Activated T-cell treated with anti-CD3 and anti-CD28 coated beads, Interleukin-2, amount 50 U/mL, for 72 hours (primary cell): ENCODE measurements at regions not wholly inside any gene's neighbourhood (a gene's known extent, or its start where the extent isn't known, plus 50 kb on each side); places are given as distances from the start of the nearest gene placed in this dataset.

Source experiments
- ATAC-seq, 2 donors: fragments of 150-1000 bp; cut with Tn5 transposase; replicated peaks in 1 of 2; 2 replicates each; pipeline ENCODE4 v1.10.0; 2021; ENCODE audit warnings: moderate library complexity in 2 of 2, mild to moderate bottlenecking in 1 of 2
- DNase-seq, 2 donors: peaks; one replicate each; pipeline ENCODE4 v3.0.0; 2021 to 2022; ENCODE audit warnings: mixed read lengths in 1 of 2
- H3K27ac Mint-ChIP-seq: one replicate; pipeline ENCODE4 v1.8.0; 2022; ENCODE audit warnings: mild to moderate bottlenecking, moderate library complexity, mixed read lengths
- H3K27me3 Mint-ChIP-seq: one replicate; pipeline ENCODE4 v1.8.0; 2022; ENCODE audit warnings: low read depth, mixed read lengths
- H3K36me3 Mint-ChIP-seq, 2 donors: one replicate each; pipeline ENCODE4 v1.8.0; 2022; ENCODE audit warnings: mixed read lengths in 2 of 2, mild to moderate bottlenecking in 1 of 2; ENCODE audit not compliant: insufficient read depth in 2 of 2
- H3K4me1 Mint-ChIP-seq: one replicate; pipeline ENCODE4 v1.8.0; 2022; ENCODE audit warnings: low read depth, mixed read lengths
- H3K4me3 Mint-ChIP-seq, 2 donors: one replicate each; pipeline ENCODE4 v1.8.0; 2022; ENCODE audit warnings: mild to moderate bottlenecking in 2 of 2, mixed read lengths in 2 of 2, moderate library complexity in 2 of 2
- H3K9me3 Mint-ChIP-seq, 2 donors: one replicate each; pipeline ENCODE4 v1.8.0; 2022; ENCODE audit warnings: mixed read lengths in 2 of 2

DNA sequence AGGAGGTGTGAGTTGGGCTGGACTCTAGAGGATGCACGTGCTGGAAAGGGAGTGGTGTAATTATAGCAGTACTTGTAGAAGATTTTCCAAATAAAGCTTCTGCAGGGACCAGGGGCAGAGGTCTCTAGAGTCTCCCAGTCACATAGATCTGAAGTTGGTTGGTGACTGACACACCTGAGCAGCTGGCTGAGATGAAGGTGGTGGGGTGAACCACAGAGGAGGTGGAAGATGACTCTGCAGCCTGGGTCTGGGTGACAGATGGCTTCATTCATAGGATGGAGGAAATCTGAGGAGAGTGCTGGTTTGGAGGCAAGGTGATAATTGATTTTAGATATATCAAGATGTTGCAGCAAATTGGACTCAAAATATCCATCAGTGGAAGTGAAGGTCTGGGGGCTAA is 178.9 kb upstream of the IVNS1ABP start:
- ATAC-seq (peak; percentile 56 to 63), DNase-seq (peak in 1 of 2 donors; percentile 4)
- Mint-ChIP-seq H3K4me3 (no peak overlapping the region), H3K27ac (no peak overlapping the region), H3K4me1 (peaks cover 16% of the 10 kb centered on the region), H3K9me3 (no peaks in the 10 kb centered on the region), H3K27me3 (no peaks in the 10 kb centered on the region), H3K36me3 (no peaks in the 10 kb centered on the region)

DNA sequence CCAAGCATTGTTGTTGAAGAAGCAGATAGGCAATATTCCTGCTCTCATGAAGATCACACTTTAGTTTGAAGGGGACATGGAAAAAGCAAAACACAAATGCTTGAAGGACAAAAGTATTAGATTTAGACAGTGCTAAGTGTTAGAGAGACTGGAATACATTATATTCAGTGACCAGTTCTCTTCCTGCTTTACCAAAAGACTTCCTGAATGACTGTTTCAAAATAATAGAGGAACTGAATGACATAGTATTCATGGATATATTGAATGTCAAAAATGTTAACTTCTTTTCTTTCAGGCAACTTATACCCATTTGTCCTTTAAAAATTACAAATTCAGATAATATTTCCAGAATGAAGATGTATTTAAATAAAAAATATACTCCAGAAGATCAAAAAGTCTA is 178.0 kb upstream of the IVNS1ABP start:
- H3K27ac Mint-ChIP-seq, result no peak overlapping the region
- H3K4me1 Mint-ChIP-seq, result peaks cover 8% of the 10 kb centered on the region
- DNase-seq (no peak), ATAC-seq (no peak)
- H3K4me3 Mint-ChIP-seq, result no peak overlapping the region
- H3K27me3 Mint-ChIP-seq, result no peaks in the 10 kb centered on the region
- H3K9me3 Mint-ChIP-seq, result no peaks in the 10 kb centered on the region
- H3K36me3 Mint-ChIP-seq, result no peaks in the 10 kb centered on the region

DNA sequence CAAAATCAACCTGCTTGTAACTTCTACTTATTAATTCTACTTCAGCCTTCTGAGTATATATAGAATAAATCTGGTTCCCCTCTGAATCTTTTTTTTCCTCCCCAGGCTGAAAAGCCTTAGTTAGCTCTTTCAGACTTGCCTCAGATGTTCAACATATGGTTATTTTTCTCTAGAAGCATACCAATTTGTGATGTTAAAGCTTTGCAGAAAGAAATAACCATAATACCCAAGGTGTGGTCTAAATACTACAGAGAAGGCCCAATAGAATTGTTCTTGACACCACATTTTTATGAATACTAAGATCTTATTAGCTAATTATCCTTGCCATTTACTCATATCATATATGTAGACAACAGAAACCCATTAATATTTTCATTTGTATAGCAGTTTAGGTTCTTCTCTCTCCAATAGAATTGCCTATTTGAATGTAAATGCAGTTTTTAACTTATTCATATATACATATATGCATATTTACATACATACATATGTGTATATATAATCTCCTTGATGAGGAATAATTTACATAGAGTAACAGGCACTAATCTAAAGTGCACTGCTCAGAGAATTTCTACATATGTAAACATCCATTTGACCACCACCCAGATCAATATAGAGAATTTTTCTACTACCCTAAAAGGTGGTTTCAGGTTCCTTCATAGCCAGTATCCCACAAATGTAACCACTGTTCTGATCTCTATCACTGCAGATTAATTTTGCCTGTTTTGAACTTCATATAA is 175.2 kb upstream of the IVNS1ABP start:
- Mint-ChIP-seq H3K9me3 (no peaks in the 10 kb centered on the region), H3K4me1 (no peaks in the 10 kb centered on the region), H3K27me3 (no peaks in the 10 kb centered on the region), H3K36me3 (no peaks in the 10 kb centered on the region), H3K27ac (no peak overlapping the region), H3K4me3 (no peak overlapping the region)
- no peak for ATAC-seq
- no peak for DNase-seq

DNA sequence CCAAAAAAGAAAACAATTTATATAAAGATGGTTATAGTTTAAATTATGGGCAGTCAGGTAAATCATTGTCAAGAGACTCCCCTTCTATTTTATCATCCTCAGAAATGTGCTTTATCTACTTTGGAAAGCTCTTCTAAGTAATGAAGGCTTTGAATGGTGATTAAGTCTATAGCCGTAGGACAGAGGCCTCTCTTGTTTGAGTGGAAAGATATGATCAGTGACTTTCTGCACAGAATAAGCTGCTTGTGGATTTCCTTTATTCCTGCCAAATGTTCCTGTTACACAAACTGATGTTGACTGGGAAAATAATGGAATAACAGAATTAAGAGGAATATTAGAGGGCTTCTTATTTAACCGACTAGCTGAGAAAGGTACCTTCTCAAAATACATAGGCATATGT is 174.6 kb upstream of the IVNS1ABP start:
- Mint-ChIP-seq H3K4me3 (no peak overlapping the region), H3K36me3 (no peaks in the 10 kb centered on the region), H3K9me3 (no peaks in the 10 kb centered on the region)

DNA sequence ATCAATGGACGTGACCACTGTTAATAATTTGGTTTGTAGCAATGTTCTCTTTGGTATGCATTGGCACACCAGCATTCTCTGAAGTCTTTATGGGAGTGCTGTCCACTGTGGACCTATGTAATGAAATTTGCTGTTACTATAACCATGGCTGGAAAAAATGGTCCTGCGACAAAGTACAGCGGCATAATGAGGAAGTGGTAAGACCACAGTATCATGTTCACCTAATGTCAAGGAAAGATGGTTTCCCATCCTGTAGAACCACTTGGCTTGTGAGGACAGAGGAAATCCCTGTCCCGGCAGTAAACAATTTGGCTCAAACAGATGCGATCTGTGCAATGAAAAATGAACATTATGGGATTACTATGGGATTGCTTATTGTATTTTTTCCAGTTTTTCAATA is 173.9 kb upstream of the IVNS1ABP start:
- Mint-ChIP-seq H3K9me3 (no peaks in the 10 kb centered on the region), H3K4me1 (no peaks in the 10 kb centered on the region), H3K4me3 (no peak overlapping the region), H3K27me3 (no peaks in the 10 kb centered on the region), H3K36me3 (no peaks in the 10 kb centered on the region), H3K27ac (no peak overlapping the region)
- DNase-seq (no peak), ATAC-seq (no peak)

More for the DNA sequence above, 174.6 kb upstream of the IVNS1ABP start:
- ATAC-seq (no peak), DNase-seq (no peak)
- H3K27me3 Mint-ChIP-seq, result no peaks in the 10 kb centered on the region
- H3K4me1 Mint-ChIP-seq, result no peaks in the 10 kb centered on the region
- H3K27ac Mint-ChIP-seq, result no peak overlapping the region

DNA sequence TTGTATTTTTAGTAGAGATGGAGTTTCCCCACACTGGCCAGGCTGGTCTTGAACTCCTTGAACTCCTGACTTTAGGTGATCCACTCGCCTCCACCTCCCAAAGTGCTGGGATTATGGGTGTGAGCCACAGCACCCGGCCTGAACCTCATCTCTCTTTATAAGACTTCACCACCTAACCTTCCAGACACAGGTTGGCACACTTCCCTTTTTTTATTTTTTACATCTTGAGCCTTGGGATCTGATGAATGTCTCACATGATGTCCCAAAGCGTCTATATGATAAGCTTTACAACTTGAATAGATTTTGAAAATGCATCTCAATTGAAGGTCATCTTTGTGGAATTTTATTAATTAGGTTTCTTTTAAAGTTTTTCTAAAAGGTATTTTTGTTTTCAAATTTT is 172.4 kb upstream of the IVNS1ABP start:
- Mint-ChIP-seq H3K4me3 (no peak overlapping the region), H3K4me1 (no peaks in the 10 kb centered on the region), H3K27ac (no peak overlapping the region), H3K36me3 (no peaks in the 10 kb centered on the region), H3K9me3 (no peaks in the 10 kb centered on the region), H3K27me3 (no peaks in the 10 kb centered on the region)
- ATAC-seq (no peak), DNase-seq (no peak)

DNA sequence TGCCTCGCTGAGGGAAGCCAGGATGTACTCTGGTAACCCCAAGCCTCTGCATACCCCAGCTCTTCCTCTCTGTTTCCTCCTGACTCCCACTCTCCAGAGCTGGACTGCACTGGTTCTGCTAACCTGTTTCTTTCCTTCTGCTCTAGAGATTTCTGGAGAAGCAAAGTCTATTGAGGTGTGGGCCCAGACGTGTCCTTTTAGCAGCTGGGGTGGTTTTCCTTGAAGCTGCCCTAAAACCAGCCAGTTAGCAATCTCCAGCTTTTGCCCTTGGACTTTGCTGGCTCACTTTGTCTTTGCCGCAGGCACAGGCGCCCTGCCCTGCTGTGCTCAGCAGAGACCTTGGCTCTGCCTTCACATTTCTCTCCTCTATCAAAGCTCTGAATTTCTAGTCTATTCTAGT is 171.8 kb upstream of the IVNS1ABP start:
- H3K27ac Mint-ChIP-seq, result no peak overlapping the region
- H3K36me3 Mint-ChIP-seq, result no peaks in the 10 kb centered on the region
- no peak overlapping the region for H3K4me3 Mint-ChIP-seq
- ATAC-seq, result no peak
- H3K4me1 Mint-ChIP-seq, result no peaks in the 10 kb centered on the region
- DNase-seq, result no peak
- H3K27me3 Mint-ChIP-seq, result no peaks in the 10 kb centered on the region
- no peaks in the 10 kb centered on the region for H3K9me3 Mint-ChIP-seq

DNA sequence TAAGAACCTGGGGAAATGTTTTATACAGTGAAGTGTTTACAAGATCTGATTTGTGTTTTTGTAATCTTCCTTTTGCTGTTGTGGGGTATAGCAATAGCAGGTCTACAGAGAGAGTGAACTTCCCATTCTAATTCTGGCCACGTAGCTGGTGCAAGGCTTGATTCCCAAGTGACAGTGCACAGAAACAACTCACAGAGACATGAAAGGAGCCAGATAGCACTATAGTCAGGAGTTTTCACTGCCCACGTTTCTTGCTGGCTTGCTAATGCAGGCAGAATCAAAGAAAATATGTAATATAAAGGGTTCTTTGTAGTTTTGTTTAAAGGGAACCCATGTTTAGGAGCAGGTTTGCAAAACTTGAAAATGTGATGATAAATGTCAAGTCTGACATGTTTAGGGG is 170.9 kb upstream of the IVNS1ABP start:
- no peak for ATAC-seq

DNA sequence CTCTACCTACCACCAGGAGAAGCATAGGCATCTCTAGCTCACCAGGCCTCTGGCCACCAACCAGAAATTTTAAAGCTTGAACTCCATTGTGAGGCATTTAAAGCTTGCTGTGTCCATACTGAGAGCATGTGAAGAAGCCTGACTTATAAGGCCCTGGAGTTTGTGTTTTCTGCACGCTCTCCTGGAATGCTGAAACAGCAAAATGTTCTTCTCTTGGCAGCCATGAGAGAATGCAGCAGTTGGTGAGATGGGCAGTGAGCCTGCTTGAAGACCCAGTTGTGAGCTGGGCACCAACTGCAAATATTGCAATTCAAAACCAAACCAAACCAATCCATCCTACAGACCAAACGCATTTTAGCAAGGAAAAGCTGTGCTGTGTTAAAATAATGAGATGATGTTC is 170.0 kb upstream of the IVNS1ABP start:
- Mint-ChIP-seq H3K27me3 (no peaks in the 10 kb centered on the region), H3K36me3 (no peaks in the 10 kb centered on the region), H3K9me3 (no peaks in the 10 kb centered on the region), H3K4me3 (no peak overlapping the region), H3K4me1 (no peaks in the 10 kb centered on the region), H3K27ac (no peak overlapping the region)
- ATAC-seq (no peak), DNase-seq (no peak)

More for the DNA sequence above, 170.9 kb upstream of the IVNS1ABP start:
- no peak for DNase-seq
- no peaks in the 10 kb centered on the region for H3K36me3 Mint-ChIP-seq
- no peak overlapping the region for H3K27ac Mint-ChIP-seq
- H3K4me1 Mint-ChIP-seq, result no peaks in the 10 kb centered on the region
- H3K9me3 Mint-ChIP-seq, result no peaks in the 10 kb centered on the region
- no peaks in the 10 kb centered on the region for H3K27me3 Mint-ChIP-seq
- no peak overlapping the region for H3K4me3 Mint-ChIP-seq

DNA sequence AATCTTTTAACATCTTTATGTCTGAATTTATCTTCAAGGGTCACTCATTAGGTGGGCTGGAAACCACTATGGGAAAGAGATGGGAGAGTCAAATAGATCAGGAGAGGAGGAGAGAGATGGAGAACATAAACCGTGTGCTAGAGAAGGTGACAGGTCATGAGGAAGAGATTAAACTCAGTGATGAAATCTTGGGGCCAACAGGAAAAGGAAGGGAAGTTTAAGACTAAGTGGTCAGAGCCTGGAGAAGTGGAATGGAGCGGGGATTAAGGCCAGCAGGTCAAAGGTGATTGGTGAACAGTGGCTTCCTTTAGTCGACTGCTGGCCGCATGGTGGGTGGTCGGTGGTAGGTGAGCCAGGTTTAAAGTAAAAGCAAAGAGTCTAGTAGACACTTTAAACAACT is 169.3 kb upstream of the IVNS1ABP start:
- no peaks in the 10 kb centered on the region for H3K27me3 Mint-ChIP-seq
- no peak overlapping the region for H3K27ac Mint-ChIP-seq
- DNase-seq, result no peak
- H3K4me1 Mint-ChIP-seq, result no peaks in the 10 kb centered on the region
- H3K4me3 Mint-ChIP-seq, result no peak overlapping the region
- ATAC-seq, result no peak
- H3K36me3 Mint-ChIP-seq, result no peaks in the 10 kb centered on the region
- no peaks in the 10 kb centered on the region for H3K9me3 Mint-ChIP-seq

DNA sequence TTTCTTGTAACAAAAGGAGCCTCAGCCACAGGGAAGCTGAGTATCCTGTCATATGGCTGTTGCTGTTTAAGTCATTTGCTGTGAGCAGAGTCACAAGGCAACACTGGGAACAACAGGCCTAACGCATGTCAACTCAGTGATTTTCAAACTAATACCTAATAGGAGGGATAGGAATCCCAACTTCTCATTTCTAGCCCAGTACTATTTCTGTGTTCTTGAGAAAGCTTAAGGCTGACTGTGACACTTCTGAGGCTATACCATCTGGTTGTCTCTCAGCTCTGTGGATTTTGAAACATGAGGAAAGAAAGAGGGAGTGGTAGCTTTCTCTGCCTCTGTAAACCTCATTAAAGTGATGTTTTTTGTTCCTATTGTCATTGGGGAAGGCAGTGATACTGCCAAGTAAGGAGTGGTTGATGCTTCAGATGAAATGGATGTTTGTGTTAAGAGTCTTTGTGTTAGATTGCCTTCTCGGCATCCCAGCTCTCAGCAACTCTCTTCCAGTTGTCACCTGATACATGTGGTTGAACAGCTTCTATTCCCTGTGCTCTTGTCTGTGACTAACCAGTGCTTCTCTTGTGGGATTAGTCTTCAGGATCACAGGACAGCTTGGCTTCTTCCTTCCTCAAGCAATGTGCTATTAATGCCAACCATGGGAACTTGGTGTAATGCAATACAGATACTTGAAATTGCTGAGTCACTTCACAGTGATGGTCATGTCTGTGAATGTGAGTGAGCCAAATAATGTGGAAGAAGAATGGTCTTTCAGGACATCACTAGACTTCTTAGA is 166.8 kb upstream of the IVNS1ABP start:
- Mint-ChIP-seq H3K27ac (no peak overlapping the region), H3K4me3 (no peak overlapping the region), H3K27me3 (no peaks in the 10 kb centered on the region), H3K9me3 (no peaks in the 10 kb centered on the region), H3K4me1 (no peaks in the 10 kb centered on the region), H3K36me3 (no peaks in the 10 kb centered on the region)
- ATAC-seq (no peak), DNase-seq (no peak)

DNA sequence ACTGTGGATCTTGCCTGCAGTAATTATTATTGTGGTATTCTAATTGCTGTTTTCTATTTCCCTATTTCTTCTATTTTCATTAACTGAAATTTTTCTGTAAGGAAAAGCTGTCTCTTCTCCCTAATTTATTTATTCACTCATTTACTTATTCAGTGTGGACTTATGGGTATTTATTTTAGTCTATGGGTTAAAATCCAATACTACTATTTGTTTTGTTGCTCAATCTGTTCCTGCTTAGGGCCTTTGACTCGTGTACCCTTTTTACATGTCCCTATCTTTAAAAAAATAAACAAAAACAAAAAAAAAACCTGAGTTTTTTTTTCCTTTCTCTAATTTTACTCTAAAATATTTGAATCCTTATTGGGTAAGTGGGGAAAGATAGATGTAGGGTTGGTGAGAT is 166.2 kb upstream of the IVNS1ABP start:
- no peaks in the 10 kb centered on the region for H3K4me1 Mint-ChIP-seq
- no peak overlapping the region for H3K4me3 Mint-ChIP-seq
- H3K27ac Mint-ChIP-seq, result no peak overlapping the region
- no peaks in the 10 kb centered on the region for H3K27me3 Mint-ChIP-seq
- H3K9me3 Mint-ChIP-seq, result no peaks in the 10 kb centered on the region
- DNase-seq (no peak), ATAC-seq (no peak)
- no peaks in the 10 kb centered on the region for H3K36me3 Mint-ChIP-seq

DNA sequence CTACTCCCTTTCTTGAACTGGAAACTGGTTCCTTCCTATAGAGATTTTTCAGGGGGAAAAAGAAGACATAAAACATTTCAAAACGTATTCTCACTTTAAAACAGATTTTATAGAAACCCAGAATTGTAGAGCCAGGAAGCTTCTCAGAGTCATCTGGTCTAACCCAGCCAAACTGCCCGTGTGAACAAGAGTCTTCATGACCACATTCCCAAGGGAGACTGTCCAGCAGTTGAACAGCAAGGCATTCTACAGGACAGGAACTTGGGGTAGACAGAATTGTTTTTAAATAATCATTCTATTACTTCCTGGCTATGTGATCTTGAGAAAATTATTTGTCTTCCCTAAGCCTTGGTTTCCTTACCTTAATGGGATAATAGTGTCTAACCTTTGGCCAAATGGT is 163.5 kb upstream of the IVNS1ABP start:
- ATAC-seq (no peak), DNase-seq (no peak)
- H3K9me3 Mint-ChIP-seq, result no peaks in the 10 kb centered on the region
- no peak overlapping the region for H3K27ac Mint-ChIP-seq
- no peak overlapping the region for H3K4me3 Mint-ChIP-seq
- H3K4me1 Mint-ChIP-seq, result no peaks in the 10 kb centered on the region
- no peaks in the 10 kb centered on the region for H3K36me3 Mint-ChIP-seq
- no peaks in the 10 kb centered on the region for H3K27me3 Mint-ChIP-seq

DNA sequence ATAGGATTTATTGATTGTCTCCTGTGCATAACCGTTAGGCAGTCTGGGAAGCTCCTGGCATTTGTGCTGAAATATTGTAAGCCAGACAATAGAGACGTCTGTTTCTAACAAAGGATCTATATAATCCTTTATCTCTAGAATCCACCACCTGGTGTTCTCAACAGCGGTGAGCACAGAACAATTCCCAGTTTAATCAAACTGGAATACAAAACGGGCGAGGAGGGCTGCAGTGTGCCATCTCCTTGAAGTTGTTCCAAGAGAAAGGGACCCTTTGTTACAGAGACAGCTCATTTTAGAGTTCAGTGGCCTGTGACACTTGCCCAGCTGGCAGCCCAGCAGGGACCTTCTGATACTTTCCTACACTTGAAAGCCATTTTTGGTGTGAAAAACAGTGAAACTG is 162.8 kb upstream of the IVNS1ABP start:
- Mint-ChIP-seq H3K27me3 (no peaks in the 10 kb centered on the region), H3K36me3 (no peaks in the 10 kb centered on the region), H3K4me3 (no peak overlapping the region), H3K9me3 (no peaks in the 10 kb centered on the region), H3K4me1 (peaks cover 3% of the 10 kb centered on the region), H3K27ac (no peak overlapping the region)
- ATAC-seq, result no peak
- no peak for DNase-seq
